Nephron progenitor cell (in vitro differentiated cells): ENCODE measurements at regions not wholly inside any gene's neighbourhood (a gene's known extent, or its start where the extent isn't known, plus 50 kb on each side); places are given as distances from the start of the nearest gene placed in this dataset.
A peak's percentile ranks its signal among the peaks of the same experiment; 100 is the strongest.
"Not testable (repeated sequence)": the region's sequence is repeated elsewhere in the genome, so short reads cannot be mapped to it uniquely, and the experiment has no call there.

Experiments used
- DNase-seq: peaks from one replicate; pipeline ENCODE4 v3.0.0; 2021
- H3K27ac Mint-ChIP-seq: 2 replicates; pipeline ENCODE4 v1.8.0; 2021; ENCODE audit warnings: mild to moderate bottlenecking, moderate library complexity, mixed read lengths
- H3K27me3 Mint-ChIP-seq: 2 replicates; pipeline ENCODE4 v1.8.0; 2021; ENCODE audit warnings: mild to moderate bottlenecking, low read depth, mixed read lengths; ENCODE audit not compliant: poor library complexity
- H3K36me3 Mint-ChIP-seq: 2 replicates; pipeline ENCODE4 v1.8.0; 2021; ENCODE audit warnings: low read depth, mixed read lengths
- H3K4me1 Mint-ChIP-seq: 2 replicates; pipeline ENCODE4 v1.8.0; 2021; ENCODE audit warnings: mixed read lengths
- H3K4me3 Mint-ChIP-seq: 2 replicates; pipeline ENCODE4 v1.8.0; 2021; ENCODE audit warnings: mild to moderate bottlenecking, moderate library complexity, mixed read lengths
- H3K9me3 Mint-ChIP-seq: 2 replicates; pipeline ENCODE4 v1.8.0; 2021; ENCODE audit warnings: mild to moderate bottlenecking, moderate library complexity, mixed read lengths
- TF ChIP-seq, protein P1 (sequence below): fragments of 200-600 bp; sonication (generic); IDR thresholded peaks from 2 replicates; pipeline ENCODE4 v1.5.0; 2021; ENCODE audit warnings: antibody characterized with exemption

- Mint-ChIP-seq H3K4me3 (peak overlapping the region; percentile 57), H3K27ac (peak overlapping the region; percentile 87), H3K4me1 (peaks cover 30% of the 10 kb centered on the region)
- not testable (repeated sequence) for H3K27me3 Mint-ChIP-seq, H3K9me3 Mint-ChIP-seq, H3K36me3 Mint-ChIP-seq
- DNase-seq, result peak; percentile 8
Observed at GRCh38 chr11:4315292-4315691, 52.9 kb downstream of the OR52B4 start.

DNA sequence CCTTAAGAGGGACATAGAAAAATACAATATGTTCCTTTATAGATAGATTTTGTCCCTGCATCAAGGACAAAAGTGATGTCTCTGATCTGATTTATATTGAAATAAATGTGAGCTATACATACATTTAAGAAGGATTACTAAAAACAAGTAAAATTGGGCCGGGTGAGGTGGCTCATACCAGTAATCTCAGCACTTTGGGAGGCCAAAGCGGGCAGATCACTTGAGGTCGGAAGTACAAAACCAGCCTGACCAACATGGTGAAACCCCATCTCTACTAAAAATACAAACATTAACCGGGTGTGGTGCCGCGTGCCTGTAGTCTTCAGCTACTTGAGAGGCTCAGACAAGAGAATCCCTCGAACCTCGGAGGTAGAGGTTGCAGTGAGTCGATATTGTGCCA lies 91.0 kb downstream of the OR52B4 start:
- H3K36me3 Mint-ChIP-seq, H3K27me3 Mint-ChIP-seq, H3K4me3 Mint-ChIP-seq, H3K27ac Mint-ChIP-seq, H3K9me3 Mint-ChIP-seq, H3K4me1 Mint-ChIP-seq, DNase-seq: not testable (repeated sequence)

DNA sequence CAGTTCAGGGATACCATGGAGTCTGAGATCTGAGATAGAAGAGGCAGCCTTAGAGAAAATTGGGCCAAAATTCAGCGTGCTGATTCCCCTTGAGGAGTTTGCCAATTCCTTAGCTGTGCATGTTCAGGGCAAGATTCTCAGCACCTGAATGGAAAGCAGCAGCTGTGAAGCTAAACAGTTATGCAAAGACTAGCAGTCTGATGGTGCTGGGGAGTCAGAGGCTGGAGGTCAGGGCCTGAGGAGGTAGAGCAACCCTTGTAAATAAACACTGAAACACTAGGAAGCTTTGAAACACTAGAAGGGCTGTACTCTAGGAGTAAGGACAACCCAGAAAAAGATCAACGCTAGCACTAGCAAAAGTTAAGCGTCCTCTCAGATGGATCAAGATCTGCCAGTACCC lies 117.1 kb downstream of the OR52B4 start:
- not testable (repeated sequence) for DNase-seq, H3K27me3 Mint-ChIP-seq, H3K9me3 Mint-ChIP-seq, H3K36me3 Mint-ChIP-seq
- H3K4me3 Mint-ChIP-seq, result peak overlapping the region; percentile 33
- peak overlapping the region; percentile 96 for H3K27ac Mint-ChIP-seq
- H3K4me1 Mint-ChIP-seq, result peaks cover 25% of the 10 kb centered on the region

- not testable (repeated sequence) for H3K36me3 Mint-ChIP-seq, H3K27me3 Mint-ChIP-seq
Observed at GRCh38 chr11:4249475-4249874, 118.7 kb downstream of the OR52B4 start.

DNA sequence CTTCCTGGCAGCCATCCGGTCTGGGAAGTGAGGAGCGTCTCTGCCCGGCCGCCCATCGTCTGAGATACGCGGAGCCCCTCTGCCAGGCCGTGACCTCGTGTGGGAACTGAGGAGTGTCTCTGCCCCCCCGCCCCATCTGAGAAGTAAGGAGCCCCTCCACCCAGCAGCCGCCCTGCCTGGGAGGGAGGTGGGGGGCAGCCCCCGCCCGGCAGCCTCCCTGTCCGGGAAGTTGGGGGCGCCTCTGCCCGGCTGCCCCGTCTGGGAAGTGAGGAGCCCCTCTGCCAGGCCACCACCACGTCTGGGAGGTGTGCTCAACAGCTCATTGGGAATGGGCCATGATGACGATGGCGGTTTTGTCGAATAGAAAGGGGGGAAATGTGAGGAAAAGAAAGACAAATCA lies 130.4 kb downstream of the OR52B4 start:
- not testable (repeated sequence) for H3K4me1 Mint-ChIP-seq, H3K27me3 Mint-ChIP-seq, H3K36me3 Mint-ChIP-seq, DNase-seq, H3K9me3 Mint-ChIP-seq, H3K27ac Mint-ChIP-seq, H3K4me3 Mint-ChIP-seq

More at GRCh38 chr11:4249475-4249874, 118.7 kb downstream of the OR52B4 start:
- DNase-seq, H3K4me3 Mint-ChIP-seq, H3K27ac Mint-ChIP-seq, H3K9me3 Mint-ChIP-seq: not testable (repeated sequence)
- H3K4me1 Mint-ChIP-seq, result peaks cover 25% of the 10 kb centered on the region

GRCh38 chr11:4218857-4219256 lies 124.3 kb downstream of the RRM1 start:
- not testable (repeated sequence) for H3K9me3 Mint-ChIP-seq, DNase-seq
- peaks cover 12% of the 10 kb centered on the region for H3K27me3 Mint-ChIP-seq

GRCh38 chr11:4213746-4214145 lies 119.1 kb downstream of the RRM1 start:
- no peak for DNase-seq
- Mint-ChIP-seq H3K27ac (peak overlapping the region; percentile 5), H3K4me3 (no peak overlapping the region), H3K27me3 (peaks cover 45% of the 10 kb centered on the region), H3K36me3 (peaks cover 5% of the 10 kb centered on the region), H3K4me1 (peaks cover 28% of the 10 kb centered on the region), H3K9me3 (peaks cover 6% of the 10 kb centered on the region)
- TF ChIP-seq, protein P1, sequence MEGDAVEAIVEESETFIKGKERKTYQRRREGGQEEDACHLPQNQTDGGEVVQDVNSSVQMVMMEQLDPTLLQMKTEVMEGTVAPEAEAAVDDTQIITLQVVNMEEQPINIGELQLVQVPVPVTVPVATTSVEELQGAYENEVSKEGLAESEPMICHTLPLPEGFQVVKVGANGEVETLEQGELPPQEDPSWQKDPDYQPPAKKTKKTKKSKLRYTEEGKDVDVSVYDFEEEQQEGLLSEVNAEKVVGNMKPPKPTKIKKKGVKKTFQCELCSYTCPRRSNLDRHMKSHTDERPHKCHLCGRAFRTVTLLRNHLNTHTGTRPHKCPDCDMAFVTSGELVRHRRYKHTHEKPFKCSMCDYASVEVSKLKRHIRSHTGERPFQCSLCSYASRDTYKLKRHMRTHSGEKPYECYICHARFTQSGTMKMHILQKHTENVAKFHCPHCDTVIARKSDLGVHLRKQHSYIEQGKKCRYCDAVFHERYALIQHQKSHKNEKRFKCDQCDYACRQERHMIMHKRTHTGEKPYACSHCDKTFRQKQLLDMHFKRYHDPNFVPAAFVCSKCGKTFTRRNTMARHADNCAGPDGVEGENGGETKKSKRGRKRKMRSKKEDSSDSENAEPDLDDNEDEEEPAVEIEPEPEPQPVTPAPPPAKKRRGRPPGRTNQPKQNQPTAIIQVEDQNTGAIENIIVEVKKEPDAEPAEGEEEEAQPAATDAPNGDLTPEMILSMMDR, result no peak

More at GRCh38 chr11:4218857-4219256, 124.3 kb downstream of the RRM1 start:
- peak overlapping the region; percentile 12 for H3K4me3 Mint-ChIP-seq
- peak overlapping the region; percentile 87 for H3K27ac Mint-ChIP-seq
- not testable (repeated sequence) for H3K36me3 Mint-ChIP-seq
- H3K4me1 Mint-ChIP-seq, result peaks cover 44% of the 10 kb centered on the region

GRCh38 chr11:4211991-4212390 lies 117.4 kb downstream of the RRM1 start:
- H3K4me3 Mint-ChIP-seq, result peak overlapping the region; percentile 66
- peaks cover 3% of the 10 kb centered on the region for H3K36me3 Mint-ChIP-seq
- peak; percentile 56 for DNase-seq

More at GRCh38 chr11:4211991-4212390, 117.4 kb downstream of the RRM1 start:
- TF ChIP-seq, protein P1, result no peak
- Mint-ChIP-seq H3K27me3 (peaks cover 45% of the 10 kb centered on the region), H3K9me3 (peaks cover 6% of the 10 kb centered on the region), H3K4me1 (peaks cover 21% of the 10 kb centered on the region), H3K27ac (no peak overlapping the region)
